HEK293 (cell line): ENCODE measurements at regions not wholly inside any gene's neighbourhood (a gene's known extent, or its start where the extent isn't known, plus 50 kb on each side); places are given as distances from the start of the nearest gene placed in this dataset.

ENCODE experiments used
- CTCF ChIA-PET: fragments of 350-600 bp; formaldehyde crosslinking; extraction: SDS; loops from one replicate; lab custom pipeline; 2021; ENCODE audit warnings: antibody characterized with exemption; lab: Yijun Ruan, JAX
- POLR2A ChIA-PET: fragments of 300-600 bp; formaldehyde crosslinking; extraction: SDS; loops from one replicate; lab custom pipeline; 2020; ENCODE audit warnings: antibody characterized with exemption, inconsistent platforms; lab: Yijun Ruan, JAX
- H3K27ac ChIP-seq: fragments of 200-500 bp; sonication (Bioruptor generic); 2 replicates; pipeline ENCODE4 v1.5.1; 2014; ENCODE audit warnings: low read depth, low read length, control low read depth, inconsistent platforms; ENCODE audit errors: extremely low read depth
- H3K36me3 ChIP-seq, 2 experiments: fragments of 200-500 bp in 1 of 2; sonication (Bioruptor generic) in 1 of 2; 1 replicate in 1 of 2; 2 replicates in 1 of 2; pipeline ENCODE4 v1.5.1; 2014 to 2017; ENCODE audit warnings: inconsistent platforms in 2 of 2, low read length in 2 of 2; ENCODE audit not compliant: control insufficient read depth in 2 of 2, insufficient read depth in 1 of 2
- H3K4me1 ChIP-seq: fragments of 200-500 bp; sonication (Bioruptor generic); 2 replicates; pipeline ENCODE4 v1.5.1; 2014; ENCODE audit warnings: mild to moderate bottlenecking, low read length, inconsistent platforms; ENCODE audit not compliant: control insufficient read depth, insufficient read depth
- H3K4me3 ChIP-seq: 2 replicates; pipeline ENCODE4 v1.5.1; 2011; ENCODE audit warnings: low read depth, mild to moderate bottlenecking, control low read depth, low read length, moderate library complexity
- H3K9me3 ChIP-seq: fragments of 200-500 bp; sonication (Bioruptor generic); 2 replicates; pipeline ENCODE4 v1.5.1; 2014; ENCODE audit warnings: low read depth, low read length, inconsistent platforms; ENCODE audit not compliant: control insufficient read depth, insufficient read depth
- GLI2 ChIP-seq: fragments of 450-650 bp; formaldehyde crosslinking; IDR thresholded peaks from 2 replicates; pipeline ENCODE4; 2017; ENCODE audit warnings: missing biosample characterization, missing genetic modification characterization, low read depth, borderline replicate concordance
- GLI4 ChIP-seq: fragments of 450-650 bp; formaldehyde crosslinking; IDR thresholded peaks from 2 replicates; pipeline ENCODE4 v1.5.1; 2016; ENCODE audit warnings: missing biosample characterization, missing genetic modification characterization
- HOXD13 ChIP-seq: sonication (generic); formaldehyde crosslinking; IDR thresholded peaks from 2 replicates; pipeline ENCODE4 v1.8.0; 2022; ENCODE audit warnings: missing genetic modification reagents, borderline replicate concordance
- KLF10 ChIP-seq: fragments of 450-650 bp; IDR thresholded peaks from 2 replicates; pipeline ENCODE4 v1.5.1; 2018; ENCODE audit warnings: missing biosample characterization, mild to moderate bottlenecking, missing genetic modification characterization
- KLF8 ChIP-seq: fragments of 450-650 bp; formaldehyde crosslinking; IDR thresholded peaks from 2 replicates; pipeline ENCODE4 v1.5.1; 2016; ENCODE audit warnings: missing biosample characterization, missing genetic modification characterization
- SCRT1 ChIP-seq: fragments of 450-650 bp; formaldehyde crosslinking; IDR thresholded peaks from 2 replicates; pipeline ENCODE4 v1.5.1; 2016; ENCODE audit warnings: missing biosample characterization, missing genetic modification characterization, borderline replicate concordance
- TRIM28 ChIP-seq: IDR thresholded peaks from 2 replicates; pipeline ENCODE4 v1.6.1; 2011; ENCODE audit warnings: low read length, control low read depth, borderline replicate concordance
- WT1 ChIP-seq: fragments of 450-650 bp; formaldehyde crosslinking; IDR thresholded peaks from 2 replicates; pipeline ENCODE4 v1.5.1; 2016; ENCODE audit warnings: missing biosample characterization, missing genetic modification characterization
- ZBTB8A ChIP-seq: fragments of 450-650 bp; formaldehyde crosslinking; IDR thresholded peaks from 2 replicates; pipeline ENCODE4 v1.5.1; 2016; ENCODE audit warnings: missing biosample characterization, missing genetic modification characterization
- ZNF112 ChIP-seq: fragments of 450-650 bp; formaldehyde crosslinking; IDR thresholded peaks from 2 replicates; pipeline ENCODE4 v1.5.0; 2017; ENCODE audit warnings: missing biosample characterization, missing genetic modification characterization
- ZNF132 ChIP-seq: fragments of 450-650 bp; formaldehyde crosslinking; IDR thresholded peaks from 2 replicates; pipeline ENCODE4 v1.5.1; 2017; ENCODE audit warnings: missing biosample characterization, missing genetic modification characterization, borderline replicate concordance
- ZNF223 ChIP-seq: fragments of 450-650 bp; formaldehyde crosslinking; IDR thresholded peaks from 2 replicates; pipeline ENCODE4 v1.5.1; 2016; ENCODE audit warnings: missing biosample characterization, missing genetic modification characterization
- ZNF274 ChIP-seq, 2 experiments: fragments of 200-500 bp in 1 of 2; fragments of 450-650 bp in 1 of 2; sonication (Bioruptor generic) in 1 of 2; formaldehyde crosslinking in 1 of 2; IDR thresholded peaks; 2 replicates each; pipeline versions ENCODE4 v1.5.1 to v1.6.1; 2014 to 2016; ENCODE audit warnings: borderline replicate concordance in 1 of 2, inconsistent platforms in 1 of 2, low read length in 1 of 2, missing biosample characterization in 1 of 2, missing genetic modification characterization in 1 of 2
- ZNF341 ChIP-seq: fragments of 450-650 bp; formaldehyde crosslinking; IDR thresholded peaks from 2 replicates; pipeline ENCODE4; 2016; ENCODE audit warnings: low read depth, missing biosample characterization, missing genetic modification characterization
- ZNF423 ChIP-seq: fragments of 450-650 bp; formaldehyde crosslinking; IDR thresholded peaks from 2 replicates; pipeline ENCODE4 v1.5.1; 2016; ENCODE audit warnings: missing biosample characterization, missing genetic modification characterization
- ZNF514 ChIP-seq: fragments of 450-650 bp; formaldehyde crosslinking; IDR thresholded peaks from 2 replicates; pipeline ENCODE4 v1.5.1; 2016; ENCODE audit warnings: missing biosample characterization, missing genetic modification characterization
- ZNF548 ChIP-seq: fragments of 450-650 bp; formaldehyde crosslinking; IDR thresholded peaks from 2 replicates; pipeline ENCODE4 v1.5.1; 2016; ENCODE audit warnings: missing biosample characterization, missing genetic modification characterization
- ZNF555 ChIP-seq: fragments of 450-650 bp; formaldehyde crosslinking; conservative IDR thresholded peaks from 2 replicates; pipeline ENCODE4 v1.5.1; 2017; ENCODE audit warnings: missing biosample characterization, mild to moderate bottlenecking, missing genetic modification characterization, inconsistent platforms
- ZNF558 ChIP-seq: fragments of 450-650 bp; formaldehyde crosslinking; IDR thresholded peaks from 2 replicates; pipeline ENCODE4 v1.5.1; 2016; ENCODE audit warnings: missing biosample characterization, missing genetic modification characterization
- ZNF610 ChIP-seq: fragments of 450-650 bp; formaldehyde crosslinking; IDR thresholded peaks from 2 replicates; pipeline ENCODE4 v1.5.1; 2016; ENCODE audit warnings: missing biosample characterization, missing genetic modification characterization, borderline replicate concordance
- ZNF768 ChIP-seq: fragments of 450-650 bp; formaldehyde crosslinking; IDR thresholded peaks from 2 replicates; pipeline ENCODE4 v1.5.1; 2018; ENCODE audit warnings: missing biosample characterization, mild to moderate bottlenecking, missing genetic modification characterization
- ZNF843 ChIP-seq: fragments of 450-650 bp; formaldehyde crosslinking; IDR thresholded peaks from 2 replicates; pipeline ENCODE4 v1.5.1; 2016; ENCODE audit warnings: missing biosample characterization, missing genetic modification characterization
- TF ChIP-seq, protein P1 (sequence below): fragments of 450-650 bp; IDR thresholded peaks from 2 replicates; pipeline ENCODE4 v1.5.1; 2018; ENCODE audit warnings: missing biosample characterization, mild to moderate bottlenecking, missing genetic modification characterization

DNA sequence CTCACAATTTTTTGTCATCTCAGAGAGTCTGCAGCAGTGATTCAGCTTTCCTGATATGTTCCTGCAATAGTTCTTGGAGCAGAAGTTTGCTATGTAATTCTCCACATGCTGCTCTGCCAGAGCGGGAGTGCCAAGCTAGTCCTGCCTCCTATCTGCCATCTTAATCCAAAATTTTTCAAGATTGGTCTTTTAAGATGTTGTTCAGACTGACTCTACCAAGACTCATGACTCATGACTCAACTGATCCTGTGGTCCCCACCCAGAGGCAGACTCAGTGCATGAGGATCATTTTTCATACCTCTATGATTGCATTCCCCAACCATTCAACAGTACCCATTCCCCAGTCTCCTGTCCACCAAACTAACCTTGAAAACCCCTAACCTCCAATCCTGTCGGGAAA lies 470.8 kb downstream of the INHBA start:
- no peaks in the 10 kb centered on the region for H3K36me3 ChIP-seq

DNA sequence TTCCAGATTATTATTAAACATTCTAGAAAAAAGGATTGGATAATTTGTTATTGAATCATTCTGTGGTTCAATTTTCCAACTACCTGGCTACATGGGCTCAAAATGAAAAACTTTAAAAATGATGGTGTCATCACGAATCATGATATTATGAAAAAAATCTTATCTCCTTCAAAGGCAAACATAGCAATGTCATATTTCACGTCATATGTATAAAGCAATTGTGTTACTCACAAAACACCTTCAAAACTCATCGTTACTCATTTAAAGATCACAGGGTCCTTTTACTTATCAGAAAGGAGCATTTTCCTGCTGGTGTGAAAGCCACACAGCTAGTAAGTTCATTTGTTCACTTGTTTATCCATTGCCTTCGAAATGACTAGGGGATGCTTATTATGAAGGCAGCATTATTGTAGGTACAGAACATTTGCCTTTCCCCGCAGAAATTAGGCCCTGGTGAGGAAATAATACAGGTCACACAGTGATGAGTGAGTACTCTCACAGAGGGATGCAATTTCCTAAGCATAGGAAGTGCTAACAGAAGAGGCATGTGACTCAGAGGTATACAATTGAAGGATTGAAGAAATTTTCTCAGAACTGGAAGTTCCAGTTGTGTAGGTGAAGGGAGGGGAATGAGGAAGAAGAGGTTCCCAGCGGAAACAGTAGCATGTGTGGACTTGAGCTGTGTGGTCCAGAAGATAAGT lies 478.7 kb downstream of the INHBA start:
- TF ChIP-seq, protein P1, sequence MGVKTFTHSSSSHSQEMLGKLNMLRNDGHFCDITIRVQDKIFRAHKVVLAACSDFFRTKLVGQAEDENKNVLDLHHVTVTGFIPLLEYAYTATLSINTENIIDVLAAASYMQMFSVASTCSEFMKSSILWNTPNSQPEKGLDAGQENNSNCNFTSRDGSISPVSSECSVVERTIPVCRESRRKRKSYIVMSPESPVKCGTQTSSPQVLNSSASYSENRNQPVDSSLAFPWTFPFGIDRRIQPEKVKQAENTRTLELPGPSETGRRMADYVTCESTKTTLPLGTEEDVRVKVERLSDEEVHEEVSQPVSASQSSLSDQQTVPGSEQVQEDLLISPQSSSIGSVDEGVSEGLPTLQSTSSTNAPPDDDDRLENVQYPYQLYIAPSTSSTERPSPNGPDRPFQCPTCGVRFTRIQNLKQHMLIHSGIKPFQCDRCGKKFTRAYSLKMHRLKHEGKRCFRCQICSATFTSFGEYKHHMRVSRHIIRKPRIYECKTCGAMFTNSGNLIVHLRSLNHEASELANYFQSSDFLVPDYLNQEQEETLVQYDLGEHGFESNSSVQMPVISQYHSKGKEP (tag by site-specific recombination) = no peak
- ChIA-PET CTCF (interaction anchor here (0.6 kb wide), 1 partner anchor 290 kb away, joined by 3 read pairs; no protein-coding TSS in a partner anchor), POLR2A (no interaction called here)
- Histone ChIP-seq H3K9me3 (no peaks in the 10 kb centered on the region), H3K4me1 (no peaks in the 10 kb centered on the region), H3K27ac (no peak overlapping the region), H3K4me3 (no peak overlapping the region), H3K36me3 (no peaks in the 10 kb centered on the region)

More for the DNA sequence above, 470.8 kb downstream of the INHBA start:
- no peak overlapping the region for H3K27ac ChIP-seq
- no peak overlapping the region for H3K4me3 ChIP-seq
- peaks cover 8% of the 10 kb centered on the region; the same call in 1 of the 2 replicates for H3K4me1 ChIP-seq
- ChIA-PET CTCF (no interaction called here), POLR2A (no interaction called here)
- no peaks in the 10 kb centered on the region for H3K9me3 ChIP-seq
- TF ChIP-seq ZNF558 (tag by site-specific recombination) (no peak), ZNF610 (no peak), ZBTB8A (no peak), ZNF768 (tag by site-specific recombination) (no peak), ZNF112 (no peak)

DNA sequence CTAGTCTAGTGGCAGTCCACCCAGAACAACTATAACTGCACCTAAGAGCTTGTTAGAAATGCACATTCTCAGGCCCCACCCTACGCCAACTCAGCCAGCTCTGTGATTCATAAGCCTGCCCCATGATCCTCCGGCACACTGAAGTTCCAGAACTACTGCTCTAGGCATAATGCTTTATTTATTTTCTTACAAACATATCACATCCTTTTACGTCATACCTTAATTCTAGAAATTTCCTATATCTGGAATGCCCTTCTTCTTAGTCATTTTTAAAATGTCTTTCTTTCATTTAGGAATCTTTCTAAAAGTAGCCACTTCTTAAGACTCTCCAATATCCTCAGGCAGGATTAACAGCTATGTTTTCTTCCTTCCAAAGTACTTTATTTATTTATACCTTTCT lies 480.1 kb downstream of the INHBA start:
- no peaks in the 10 kb centered on the region for H3K4me1 ChIP-seq
- H3K4me3 ChIP-seq = no peak overlapping the region
- TF ChIP-seq WT1 (no peak), ZNF610 (no peak), ZNF341 (tag by site-specific recombination) (no peak), HOXD13 (CRISPR knock-in tag) (no peak), ZNF274 (IDR thresholded peaks at IDR 0.05; ENCODE audit: low read length) (no peak), ZNF274 (tag by site-specific recombination; IDR thresholded peaks at IDR 0.05; ENCODE audit: borderline replicate concordance) (no peak)
- H3K9me3 ChIP-seq = no peaks in the 10 kb centered on the region
- no peak overlapping the region for H3K27ac ChIP-seq
- ChIA-PET POLR2A (no interaction called here), CTCF (no interaction called here)
- no peaks in the 10 kb centered on the region for H3K36me3 ChIP-seq

DNA sequence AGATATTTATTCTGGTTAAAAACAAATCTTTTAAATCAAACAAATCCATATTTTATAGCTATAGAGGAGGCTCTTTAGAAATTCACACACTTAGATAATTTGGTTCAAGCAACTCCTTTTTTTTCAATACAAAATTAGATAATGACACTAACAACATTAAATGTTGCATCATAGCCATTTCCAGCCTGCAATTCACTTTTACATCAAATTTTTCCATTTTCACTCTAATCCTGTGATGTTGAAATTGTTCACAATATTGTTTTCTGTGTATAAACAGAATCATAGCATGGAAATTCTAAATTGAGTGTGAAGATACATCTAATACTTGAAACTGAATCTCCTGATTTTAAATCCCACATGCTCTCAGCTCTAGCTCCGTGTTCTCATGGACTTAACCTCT lies 482.6 kb downstream of the INHBA start:
- Histone ChIP-seq H3K36me3 (no peaks in the 10 kb centered on the region), H3K27ac (no peak overlapping the region), H3K9me3 (no peaks in the 10 kb centered on the region), H3K4me1 (no peaks in the 10 kb centered on the region), H3K4me3 (no peak overlapping the region)
- POLR2A ChIA-PET = no interaction called here
- CTCF ChIA-PET = no interaction called here
- TF ChIP-seq TRIM28 (no peak), ZNF843 (tag by site-specific recombination) (no peak), KLF10 (tag by site-specific recombination) (no peak), ZNF514 (tag by site-specific recombination) (no peak), SCRT1 (tag by site-specific recombination) (no peak), KLF8 (tag by site-specific recombination) (no peak), ZNF423 (no peak), ZNF555 (tag by site-specific recombination) (no peak), GLI4 (tag by site-specific recombination) (no peak), ZNF548 (tag by site-specific recombination) (no peak), ZNF223 (tag by site-specific recombination) (no peak), GLI2 (tag by site-specific recombination) (no peak), ZNF132 (no peak)
